H1 (cell line): ENCODE measurements at regions not wholly inside any gene's neighbourhood (a gene's known extent, or its start where the extent isn't known, plus 50 kb on each side); places are given as distances from the start of the nearest gene placed in this dataset.

ENCODE experiments used
- CTCF ChIA-PET: fragments of 300-600 bp; sonication (Branson Sonifier 250); formaldehyde crosslinking; loops from one replicate; lab custom pipeline; 2021; ENCODE audit not compliant: partially characterized antibody; lab: Charles Lee
- POLR2A ChIA-PET: fragments of 300-600 bp; sonication (Branson Sonifier 250); formaldehyde crosslinking; loops from one replicate; lab custom pipeline; 2021; ENCODE audit warnings: inconsistent platforms; ENCODE audit not compliant: partially characterized antibody; lab: Charles Lee
- DNase-seq, 2 experiments: peaks; one replicate each; pipeline versions ENCODE4 v3.0.0 to v3.0.0-alpha.2; 2010 to 2022; ENCODE audit warnings: low spot score in 2 of 2, low read depth in 1 of 2, mixed read lengths in 1 of 2
- FAIRE-seq: peaks from 2 replicates; lab custom pipeline; 2011; peaks lifted over from hg19 to GRCh38; lab: Jason Lieb, UNC
- H2AFZ ChIP-seq: 2 replicates; pipeline ENCODE4 v1.8.1; 2012; ENCODE audit warnings: low read length, inconsistent platforms
- H2AK5ac ChIP-seq: 2 replicates; pipeline ENCODE4 v1.6.1; 2013; ENCODE audit warnings: low read depth, low read length
- H2BK120ac ChIP-seq: replicated peaks from 2 replicates; pipeline ENCODE3; 2013; ENCODE audit warnings: low read depth, low read length, inconsistent platforms
- H2BK12ac ChIP-seq: 2 replicates; pipeline ENCODE4 v1.6.1; 2013; ENCODE audit warnings: low read depth, low read length
- H2BK15ac ChIP-seq: 2 replicates; pipeline ENCODE4 v1.6.1; 2013; ENCODE audit warnings: low read length
- H2BK20ac ChIP-seq: 2 replicates; pipeline ENCODE4 v1.6.1; 2013; ENCODE audit warnings: low read length
- H2BK5ac ChIP-seq: 2 replicates; pipeline ENCODE4 v1.6.1; 2013; ENCODE audit warnings: low read depth, low read length
- H3K14ac ChIP-seq: 2 replicates; pipeline ENCODE4 v1.6.1; 2013; ENCODE audit warnings: inconsistent platforms; ENCODE audit not compliant: insufficient read length
- H3K18ac ChIP-seq: 2 replicates; pipeline ENCODE4 v1.6.1; 2013; ENCODE audit warnings: low read length; ENCODE audit errors: extremely low read depth
- H3K23ac ChIP-seq: 2 replicates; pipeline ENCODE4 v1.6.1; 2013; ENCODE audit warnings: inconsistent platforms; ENCODE audit not compliant: insufficient read length
- H3K23me2 ChIP-seq: 2 replicates; pipeline ENCODE4 v1.6.1; 2013; ENCODE audit warnings: low read depth, low read length
- H3K27ac ChIP-seq: 2 replicates; pipeline ENCODE4 v1.6.1; 2011; ENCODE audit warnings: low read depth, low read length, inconsistent platforms
- H3K27me3 ChIP-seq, 4 experiments: replicated peaks in 1 of 4; 1 replicate in 1 of 4; 2 replicates in 3 of 4; pipeline versions ENCODE4 v1.6.1 to v1.8.1; 2011 to 2013; ENCODE audit warnings: low read length in 3 of 4, mild to moderate bottlenecking in 3 of 4, inconsistent platforms in 2 of 4, mixed read lengths in 2 of 4, moderate library complexity in 1 of 4; ENCODE audit not compliant: control insufficient read depth in 3 of 4, insufficient read depth in 3 of 4; ENCODE audit errors: extremely low read depth in 1 of 4
- H3K36me3 ChIP-seq, 4 experiments: 2 replicates each; pipeline versions ENCODE4 v1.6.1 to v1.8.1; 2011 to 2013; ENCODE audit warnings: mild to moderate bottlenecking in 4 of 4, low read length in 3 of 4, moderate library complexity in 2 of 4, control low read depth in 1 of 4, inconsistent platforms in 1 of 4; ENCODE audit not compliant: insufficient read depth in 4 of 4, control insufficient read depth in 2 of 4
- H3K4ac ChIP-seq: replicated peaks from 2 replicates; pipeline ENCODE3; 2013; ENCODE audit warnings: low read length, low read depth, mixed read lengths, inconsistent platforms; ENCODE audit not compliant: insufficient read length
- H3K4me1 ChIP-seq, 4 experiments: replicated peaks in 1 of 4; 1 replicate in 1 of 4; 2 replicates in 3 of 4; pipeline versions ENCODE4 v1.6.1 to v1.8.1; 2011 to 2013; ENCODE audit warnings: low read length in 3 of 4, inconsistent platforms in 2 of 4, mixed read lengths in 1 of 4; ENCODE audit not compliant: insufficient read depth in 4 of 4, control insufficient read depth in 3 of 4
- H3K4me2 ChIP-seq, 2 experiments: 2 replicates each; pipeline versions ENCODE4 v1.6.1 to v1.8.1; 2011 to 2013; ENCODE audit warnings: low read depth in 2 of 2, low read length in 2 of 2, control low read depth in 1 of 2, inconsistent platforms in 1 of 2, mild to moderate bottlenecking in 1 of 2; ENCODE audit not compliant: insufficient read depth in 1 of 2
- H3K4me3 ChIP-seq, 4 experiments: fragments of 200-600, 300-600 bp in 1 of 4; sonication (generic), shearing (Covaris generic), sonication (Bioruptor Twin) in 1 of 4; 2 replicates each; pipeline versions ENCODE4 v1.5.1 to v1.8.1; 2011 to 2016; ENCODE audit warnings: low read length in 4 of 4, low read depth in 3 of 4, control low read depth in 2 of 4, inconsistent platforms in 2 of 4, mild to moderate bottlenecking in 2 of 4, mixed read lengths in 1 of 4, moderate library complexity in 1 of 4; ENCODE audit not compliant: insufficient read depth in 2 of 4; ENCODE audit errors: extremely low read depth in 1 of 4
- H3K56ac ChIP-seq: replicated peaks from 2 replicates; pipeline ENCODE3; 2013; ENCODE audit warnings: low read depth, mild to moderate bottlenecking, mixed read lengths, low read length, inconsistent platforms; ENCODE audit not compliant: insufficient read length
- H3K79me1 ChIP-seq: 2 replicates; pipeline ENCODE4 v1.6.1; 2013; ENCODE audit warnings: low read depth, low read length, control low read depth
- H3K79me2 ChIP-seq, 2 experiments: 2 replicates each; pipeline versions ENCODE4 v1.6.1 to v1.8.1; 2012 to 2013; ENCODE audit warnings: low read length in 2 of 2, mild to moderate bottlenecking in 2 of 2, inconsistent platforms in 1 of 2; ENCODE audit not compliant: insufficient read depth in 2 of 2, control insufficient read depth in 1 of 2
- H3K9ac ChIP-seq, 4 experiments: replicated peaks in 1 of 4; 1 replicate in 1 of 4; 2 replicates in 3 of 4; pipeline versions ENCODE4 v1.6.1 to v1.8.1; 2011 to 2013; ENCODE audit warnings: low read depth in 3 of 4, low read length in 3 of 4, control low read depth in 2 of 4, mild to moderate bottlenecking in 2 of 4, moderate library complexity in 2 of 4, inconsistent platforms in 1 of 4; ENCODE audit errors: extremely low read depth in 1 of 4
- H3K9me3 ChIP-seq, 2 experiments: 2 replicates each; pipeline versions ENCODE4 v1.6.1 to v1.8.1; 2012 to 2013; ENCODE audit warnings: mild to moderate bottlenecking in 2 of 2, moderate library complexity in 2 of 2, control low read depth in 1 of 2, inconsistent platforms in 1 of 2, low read depth in 1 of 2, low read length in 1 of 2, mixed read lengths in 1 of 2; ENCODE audit not compliant: insufficient read depth in 2 of 2
- H4K20me1 ChIP-seq, 2 experiments: replicated peaks in 1 of 2; 2 replicates each; pipeline versions ENCODE3 to v1.8.1; 2011 to 2013; ENCODE audit warnings: inconsistent platforms in 2 of 2, low read length in 2 of 2, mild to moderate bottlenecking in 1 of 2; ENCODE audit not compliant: insufficient read depth in 2 of 2, control insufficient read depth in 1 of 2
- H4K5ac ChIP-seq: 2 replicates; pipeline ENCODE4 v1.6.1; 2013; ENCODE audit warnings: low read length, low read depth, mixed read lengths, inconsistent platforms; ENCODE audit not compliant: insufficient read length
- H4K8ac ChIP-seq: 2 replicates; pipeline ENCODE4 v1.8.0; 2013; ENCODE audit warnings: mild to moderate bottlenecking, moderate library complexity, low read length, inconsistent platforms; ENCODE audit not compliant: insufficient read depth; ENCODE audit errors: extremely low read depth
- H4K91ac ChIP-seq: replicated peaks from 2 replicates; pipeline ENCODE3; 2013; ENCODE audit warnings: low read length, mixed read lengths, inconsistent platforms; ENCODE audit not compliant: insufficient read length
- TAF1 ChIP-seq: IDR thresholded peaks from 2 replicates; pipeline ENCODE4 v1.6.1; 2011; ENCODE audit warnings: mild to moderate bottlenecking, low read depth, low read length
- WGBS, 2 experiments: shearing (Covaris generic) in 1 of 2; methylation state at CpG; one replicate each; pipeline versions ENCODE4 v1.1.6 to v1.1.7; 2013 to 2015; ENCODE audit warnings: low lambda C conversion rate in 2 of 2, mixed read lengths in 2 of 2, inconsistent platforms in 1 of 2, low coverage in 1 of 2, missing lambda C conversion rate in 1 of 2; ENCODE audit not compliant: insufficient replicate concordance in 2 of 2, insufficient coverage in 1 of 2, insufficient read length in 1 of 2; ENCODE audit errors: extremely low coverage in 1 of 2, missing lambda C conversion rate in 1 of 2; 5-methylcytosine and 5-hydroxymethylcytosine counted together

- H3K23ac ChIP-seq, result no peak overlapping the region
- POLR2A ChIA-PET, result no interaction called here
- H3K79me2 ChIP-seq, result no peaks in the 10 kb centered on the region
- H3K4me1 ChIP-seq, result peaks cover 0 to 6% (median 0%) of the 10 kb centered on the region in 4 experiments; a peak in 1 of 7 replicates
- no peak overlapping the region for H3K27ac ChIP-seq
- TF ChIP-seq TAF1, result no peak
- H3K4ac ChIP-seq, result no peak overlapping the region
- H4K8ac ChIP-seq, result no peak overlapping the region
- H3K9ac ChIP-seq, result no peak overlapping the region
- H2AFZ ChIP-seq, result no peak overlapping the region
- no peak overlapping the region for H3K4me2 ChIP-seq
- H4K20me1 ChIP-seq, result no peaks in the 10 kb centered on the region
- 98% methylated on average over 5 of the region's 5 CpGs; no CpG with 5 or more reads in 1 of the 2 experiments for WGBS, 2 experiments
- H3K23me2 ChIP-seq, result no peaks in the 10 kb centered on the region
- DNase-seq (no peak), FAIRE-seq (no peak)
- no peak overlapping the region for H2BK15ac ChIP-seq
- no peak overlapping the region for H4K91ac ChIP-seq
- no peak overlapping the region for H3K18ac ChIP-seq
- H3K36me3 ChIP-seq, result no peaks in the 10 kb centered on the region
- H3K14ac ChIP-seq, result no peak overlapping the region
- H2BK120ac ChIP-seq, result no peak overlapping the region
- H2BK20ac ChIP-seq, result no peak overlapping the region
- no peaks in the 10 kb centered on the region for H3K79me1 ChIP-seq
- CTCF ChIA-PET, result interaction anchor here (0.7 kb wide), 1 partner anchor 653 kb away, joined by 3 read pairs; no protein-coding TSS in a partner anchor
- H3K27me3 ChIP-seq, result no peaks in the 10 kb centered on the region
- H2BK5ac ChIP-seq, result no peak overlapping the region
- no peak overlapping the region for H3K4me3 ChIP-seq
- H2BK12ac ChIP-seq, result no peak overlapping the region
- H3K56ac ChIP-seq, result no peak overlapping the region
- no peak overlapping the region for H4K5ac ChIP-seq
- H3K9me3 ChIP-seq, result no peaks in the 10 kb centered on the region
- no peak overlapping the region for H2AK5ac ChIP-seq
Observed at GRCh38 chr6:1244278-1244677, 67.6 kb upstream of the FOXQ1 start.
